ENCODE measurements at regions not wholly inside any gene's neighbourhood (a gene's known extent, or its start where the extent isn't known, plus 50 kb on each side); places are given as distances from the start of the nearest gene placed in this dataset.

DNA sequence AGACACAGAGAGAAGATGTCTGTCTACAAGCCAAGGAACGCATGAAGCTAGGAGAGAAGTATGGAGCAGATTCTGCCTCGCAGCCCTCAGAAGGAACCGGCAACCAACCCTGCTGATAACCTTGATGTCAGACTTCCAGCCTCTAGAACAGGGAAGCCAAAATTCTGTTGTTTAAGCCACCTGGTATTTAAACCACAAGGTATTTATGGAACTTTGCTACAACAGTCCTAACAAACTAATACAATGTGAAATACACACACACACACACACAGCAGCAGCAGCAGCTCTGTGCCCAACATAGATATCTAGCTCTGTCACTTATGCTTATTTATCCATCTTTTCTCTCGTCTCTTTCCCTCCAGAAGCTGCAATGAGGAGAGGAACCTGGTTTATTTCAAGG lies 400.0 kb downstream of the ETS1 start:
- peak; percentile 55 for DNase-seq

DNA sequence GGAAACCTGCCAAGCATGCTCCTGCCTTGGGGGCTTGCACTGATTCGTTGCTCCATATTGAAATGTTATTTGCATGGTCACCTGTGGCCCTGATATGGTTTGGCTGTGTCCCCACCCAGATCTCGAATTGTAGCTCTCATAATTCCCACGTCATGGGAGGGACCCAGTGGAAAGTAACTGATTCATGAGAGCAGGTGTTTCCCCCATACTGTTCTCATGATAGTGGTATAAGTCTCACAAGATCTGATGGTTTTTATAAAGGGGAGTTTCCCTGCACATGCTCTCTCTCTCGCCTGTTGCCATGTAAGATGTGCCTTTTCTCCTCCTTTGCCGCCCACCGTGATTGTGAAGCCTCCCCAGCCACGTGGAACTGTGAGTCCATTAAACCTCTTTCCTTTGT lies 402.4 kb downstream of the ETS1 start:
- DNase-seq: no peak

DNA sequence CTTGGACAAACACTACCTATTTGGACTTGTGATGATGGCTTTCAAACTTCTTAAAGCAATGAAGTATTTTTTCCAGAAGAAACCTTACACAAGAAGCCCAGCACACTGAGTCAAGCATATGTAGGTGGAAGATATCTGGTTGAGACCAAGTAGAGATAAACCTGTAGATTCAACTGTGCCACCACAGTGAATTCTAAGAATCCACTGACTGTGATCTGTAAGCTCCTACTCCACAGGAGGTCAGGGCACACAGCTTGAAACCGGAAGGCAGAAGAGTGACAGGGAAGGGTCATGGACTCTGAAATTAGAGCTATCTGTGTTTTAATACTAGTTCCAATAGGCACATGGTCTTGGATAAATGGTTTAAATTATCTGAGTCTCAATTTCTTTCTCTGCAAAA lies 404.5 kb downstream of the ETS1 start:
- DNase-seq: no peak

DNA sequence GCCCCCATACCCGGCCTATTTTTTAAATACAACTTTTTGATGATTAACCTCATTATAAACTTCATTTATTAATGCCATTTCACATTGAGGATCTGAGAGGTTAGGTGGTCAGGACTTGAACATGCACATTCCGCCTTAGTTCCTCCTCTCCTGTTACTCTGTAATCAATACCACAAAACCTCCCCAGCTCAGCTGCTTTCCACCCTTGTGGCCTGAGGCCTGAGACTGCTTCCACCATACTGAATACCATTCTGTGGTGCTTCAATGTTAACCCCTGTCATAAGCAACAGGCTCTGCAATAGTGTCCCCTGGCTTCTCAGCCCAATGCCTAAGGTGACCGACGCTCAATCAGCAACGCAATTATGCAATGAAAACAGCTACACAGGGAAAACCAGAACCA lies 405.4 kb downstream of the ETS1 start:
- no peak for DNase-seq

DNA sequence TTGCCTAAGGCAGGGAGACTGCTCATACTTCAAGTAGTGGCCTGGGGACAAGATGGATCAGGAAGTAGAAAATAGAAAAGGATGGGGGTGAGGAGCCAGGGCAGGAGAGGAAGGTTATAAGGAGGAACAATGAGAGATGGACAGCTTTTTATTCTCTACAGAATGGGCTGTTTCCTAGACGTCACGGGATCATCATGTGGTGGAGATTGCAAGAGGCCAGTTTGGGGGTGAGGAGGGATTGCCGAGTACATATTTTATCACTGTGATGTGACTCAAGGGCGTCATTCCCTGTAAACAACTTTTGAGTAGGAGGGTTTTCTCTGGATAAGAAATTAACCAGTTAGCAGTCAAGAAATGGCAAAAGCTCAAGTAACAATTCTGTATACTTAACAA lies 406.3 kb downstream of the ETS1 start:
- no peak for DNase-seq

DNA sequence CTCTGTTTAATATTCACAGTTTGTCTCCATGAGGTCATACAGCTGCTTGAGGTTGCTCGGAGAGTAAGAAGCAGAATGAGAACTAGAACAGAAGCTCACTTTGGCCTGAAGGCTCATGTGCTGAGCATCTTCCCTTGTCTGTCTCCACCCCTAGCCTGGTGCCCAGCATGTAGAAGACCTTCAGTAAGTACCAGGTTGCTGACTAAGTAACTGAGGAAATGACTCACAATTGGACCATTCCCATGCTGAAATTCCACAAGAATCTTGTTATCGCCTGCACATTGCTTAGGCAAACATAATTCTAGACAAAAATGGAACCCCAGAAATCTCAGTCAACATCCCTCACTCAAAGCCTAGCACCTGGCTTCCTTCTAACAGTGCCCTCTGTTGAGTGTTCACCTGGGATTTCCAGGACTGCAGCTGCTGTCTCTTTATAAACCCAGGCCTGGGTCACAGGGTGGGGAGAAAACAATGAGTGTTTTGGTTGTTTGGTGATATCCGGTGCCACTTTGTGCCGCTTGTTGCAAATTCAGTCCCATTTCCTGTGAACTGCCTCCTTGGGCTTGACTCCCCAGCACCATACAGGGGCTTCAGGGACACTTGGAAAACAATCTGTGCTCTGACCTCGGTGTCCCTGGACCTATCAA lies 406.8 kb downstream of the ETS1 start:
- peak; percentile 94 for DNase-seq

DNA sequence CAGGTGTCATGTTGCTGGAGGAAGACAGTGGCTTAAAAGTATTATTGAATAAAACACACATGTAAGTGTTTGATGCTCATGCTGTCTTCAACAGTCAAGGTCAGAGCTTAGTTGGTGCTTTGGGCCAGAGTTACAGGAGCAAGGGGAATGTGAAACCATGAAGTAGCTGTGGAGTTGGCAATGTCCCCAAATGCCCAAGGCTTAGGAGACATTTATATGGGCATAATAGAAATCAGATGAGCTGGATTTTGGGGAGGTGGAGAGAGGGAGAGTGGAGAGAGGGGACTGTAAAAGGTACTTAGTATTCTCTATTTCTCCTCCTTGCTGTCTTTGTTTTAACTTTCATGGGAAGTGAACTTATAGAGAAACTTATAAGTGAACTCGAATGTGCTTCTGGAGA lies 407.8 kb downstream of the ETS1 start:
- DNase-seq: no peak

DNA sequence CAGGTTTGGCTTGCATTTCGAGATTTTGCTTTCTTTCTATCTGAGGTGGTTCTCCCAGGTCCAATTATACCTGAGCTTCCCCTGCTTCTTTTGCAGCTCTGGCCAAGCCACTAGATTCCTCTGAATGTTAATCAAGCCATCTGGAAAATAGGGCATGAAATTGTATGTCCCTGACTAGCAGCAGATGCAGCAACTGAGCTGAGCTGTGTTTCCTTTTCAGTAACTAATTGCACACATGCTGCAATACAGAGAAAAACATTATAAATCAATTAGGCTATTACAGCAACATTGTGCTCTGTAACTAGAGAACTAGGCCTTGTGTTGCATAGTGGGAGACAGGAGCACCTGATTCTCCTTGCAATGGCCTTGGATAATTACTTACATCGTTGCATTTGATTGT lies 408.3 kb downstream of the ETS1 start:
- no peak for DNase-seq

DNA sequence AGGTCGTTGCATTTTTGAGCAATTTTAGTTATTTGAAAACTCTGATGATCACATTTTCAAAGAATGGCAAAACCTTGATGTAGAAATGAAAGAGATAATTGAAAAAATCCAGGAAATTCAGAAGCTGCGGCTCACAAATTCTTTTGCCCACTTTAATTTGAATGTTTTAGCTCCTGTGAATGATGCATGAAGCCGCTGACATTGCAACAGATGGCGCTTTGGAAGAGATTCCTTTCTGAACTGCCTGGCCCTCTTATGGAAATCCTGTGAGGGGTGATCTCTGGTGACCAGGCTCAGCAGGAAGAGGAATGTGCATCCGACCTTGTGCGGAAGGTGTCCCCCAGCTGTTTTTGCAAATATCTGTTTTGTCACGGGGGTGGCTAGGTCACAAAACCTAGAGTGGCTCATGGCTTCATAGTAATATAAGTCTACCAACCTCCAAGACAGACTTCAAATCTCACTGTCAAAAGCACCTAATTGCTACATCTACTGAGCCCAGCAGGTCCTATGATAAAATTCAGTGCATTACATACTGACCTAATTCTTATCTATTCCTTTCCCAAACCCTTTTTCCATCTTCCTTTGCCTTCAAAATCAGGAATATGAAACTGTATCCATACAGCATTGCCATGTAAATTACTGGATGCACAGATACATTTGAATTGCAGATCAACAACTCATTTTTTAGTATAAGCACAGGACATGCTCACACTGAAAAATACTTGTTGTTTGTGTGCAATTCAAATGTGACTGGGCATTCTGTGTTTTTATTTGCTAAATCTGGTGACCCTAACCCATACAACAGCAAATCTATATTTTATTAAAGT lies 412.7 kb downstream of the ETS1 start:
- DNase-seq: peak; percentile 94

DNA sequence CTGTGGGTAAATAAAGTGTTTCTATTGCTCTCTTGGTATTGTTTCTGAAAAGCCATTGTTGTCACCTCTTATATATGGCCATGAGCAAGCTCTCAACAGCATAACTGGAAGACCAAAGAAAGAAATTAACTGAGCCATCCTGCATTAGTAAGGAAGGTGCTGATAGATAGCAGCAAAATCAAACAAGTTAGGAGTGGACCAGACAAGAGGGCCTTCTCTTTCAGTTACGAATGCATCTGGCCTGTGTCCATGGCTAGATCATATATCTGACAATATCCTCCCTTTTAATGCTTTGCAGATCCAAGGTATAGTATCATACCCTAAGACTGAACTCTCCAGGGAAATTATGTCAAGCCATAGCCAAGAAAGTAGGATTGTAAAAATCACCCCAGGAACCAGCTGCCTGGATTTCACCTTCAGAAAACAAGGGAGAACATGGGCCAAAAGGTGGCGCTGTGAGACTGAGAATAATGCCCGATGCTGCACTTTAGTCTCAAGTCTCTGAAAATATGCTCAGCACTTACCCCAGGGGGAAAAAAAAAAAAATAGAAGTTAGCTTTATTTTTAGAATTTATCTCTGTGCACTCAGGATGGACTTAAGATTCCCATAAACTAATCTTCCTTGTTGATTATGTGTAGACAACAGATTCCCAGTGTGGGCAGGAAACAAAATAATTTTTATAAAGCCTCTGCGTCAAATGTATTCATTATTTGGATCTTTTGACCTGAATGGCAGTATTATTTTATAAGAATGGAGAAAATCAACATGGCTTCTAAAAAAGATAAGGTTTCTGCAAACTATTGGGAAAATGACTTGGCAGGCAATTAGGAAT lies 415.1 kb downstream of the ETS1 start:
- DNase-seq: peak; percentile 87

DNA sequence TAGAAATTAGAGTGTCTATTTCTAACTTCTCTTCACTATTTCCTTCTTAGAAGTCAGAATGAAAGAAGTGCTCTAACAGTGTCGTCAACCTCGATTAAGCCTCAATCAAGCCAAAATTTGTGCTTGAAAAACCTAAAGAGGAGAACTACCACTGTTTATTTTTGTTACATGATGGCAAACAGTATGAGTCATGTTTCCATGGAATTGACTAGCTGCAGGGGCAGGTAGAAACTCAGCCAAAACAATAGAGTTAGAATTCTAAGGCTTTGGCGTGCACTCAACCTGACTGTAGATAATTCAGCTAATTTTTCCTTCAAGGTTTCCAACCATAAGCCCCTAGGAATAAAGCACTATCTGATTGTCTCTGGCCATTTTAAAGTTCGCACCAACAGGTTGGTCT lies 415.9 kb downstream of the ETS1 start:
- no peak for DNase-seq

DNA sequence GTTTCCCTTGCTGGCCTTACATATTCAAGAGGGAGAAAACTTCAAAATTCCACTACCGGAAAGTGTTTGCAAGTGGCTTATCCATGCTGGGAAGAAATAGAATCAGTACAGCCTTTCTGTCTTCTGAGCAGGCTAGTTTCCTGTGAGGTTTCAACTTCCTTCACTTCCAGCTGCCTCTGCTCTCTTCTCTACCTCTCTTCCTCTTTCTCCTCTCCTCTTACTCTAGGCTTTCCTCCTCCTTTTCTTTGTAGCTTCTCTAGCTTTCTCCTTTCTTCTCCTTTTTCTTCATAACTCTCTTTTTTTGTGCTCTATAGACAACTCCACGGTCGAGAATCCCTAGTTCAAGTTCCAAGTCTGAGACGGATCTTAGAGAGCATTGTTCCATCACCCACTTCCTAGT lies 421.8 kb downstream of the ETS1 start:
- no peak for DNase-seq

DNA sequence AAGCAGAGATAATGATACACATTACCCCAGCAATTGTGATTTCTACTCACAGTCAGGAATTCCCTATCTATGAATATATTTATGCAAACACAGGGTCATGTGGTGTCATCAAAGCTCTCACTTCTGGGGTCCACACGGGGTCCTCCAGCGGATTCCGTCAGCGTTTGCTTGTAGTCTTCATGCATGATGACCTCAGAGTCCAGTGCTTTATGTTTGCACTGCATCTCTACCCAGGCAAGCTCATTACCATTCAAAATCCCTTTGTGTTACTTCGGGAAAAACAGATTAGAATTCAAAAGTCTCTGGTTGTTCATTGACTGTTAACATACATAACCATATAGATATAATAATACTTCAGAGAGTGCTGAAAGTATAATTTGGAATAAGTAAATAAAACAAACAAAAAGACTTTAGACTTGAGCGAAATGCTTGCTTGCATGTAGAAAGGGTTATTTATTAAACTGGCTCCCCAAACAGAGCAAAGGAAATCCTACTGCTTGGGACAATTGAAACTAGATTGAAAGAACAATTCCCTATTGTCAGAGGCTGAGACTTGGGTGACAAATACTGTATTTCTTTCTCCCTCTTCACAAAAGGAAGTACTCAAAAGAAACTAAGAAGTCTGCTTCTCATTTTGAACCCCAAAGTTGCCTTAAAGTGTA lies 423.1 kb downstream of the ETS1 start:
- DNase-seq: no peak

DNA sequence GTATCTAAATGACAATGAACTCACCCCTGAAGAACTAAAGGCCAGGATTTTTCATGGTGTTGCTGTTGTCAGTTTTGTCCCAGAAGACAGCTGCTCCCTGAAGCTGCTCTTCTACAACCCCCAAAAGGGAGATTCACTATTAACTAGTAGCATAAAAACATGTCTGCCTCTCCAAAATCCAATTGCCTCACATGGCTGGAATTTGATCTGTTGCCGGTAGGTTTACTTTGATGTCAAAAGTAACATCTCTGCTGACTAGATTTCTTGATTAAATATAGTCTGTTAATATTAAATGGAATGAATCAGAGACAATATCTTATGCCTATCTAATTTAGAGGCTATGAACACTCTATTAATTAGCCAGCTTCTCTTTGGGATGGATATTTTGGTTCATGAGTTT lies 425.4 kb downstream of the ETS1 start:
- DNase-seq: no peak

DNA sequence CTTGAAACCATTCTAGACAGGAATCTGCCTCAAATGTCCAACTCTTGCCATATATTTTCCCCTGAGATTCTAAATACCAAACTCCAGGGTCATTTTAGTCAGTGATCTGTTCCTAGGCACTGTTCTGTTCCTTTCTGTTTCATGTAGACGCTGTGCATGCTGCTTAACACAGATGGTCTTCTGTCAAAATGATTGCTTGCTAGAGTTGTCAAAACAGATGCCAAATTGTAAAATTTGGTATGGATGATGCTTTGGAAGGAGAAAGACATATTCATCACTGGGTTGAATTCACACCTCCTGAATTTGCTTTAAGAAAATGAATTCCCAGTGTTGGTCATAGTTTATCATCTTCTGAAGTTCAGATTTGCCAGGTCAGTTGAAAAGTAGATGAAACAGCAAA lies 425.9 kb downstream of the ETS1 start:
- DNase-seq: no peak

DNA sequence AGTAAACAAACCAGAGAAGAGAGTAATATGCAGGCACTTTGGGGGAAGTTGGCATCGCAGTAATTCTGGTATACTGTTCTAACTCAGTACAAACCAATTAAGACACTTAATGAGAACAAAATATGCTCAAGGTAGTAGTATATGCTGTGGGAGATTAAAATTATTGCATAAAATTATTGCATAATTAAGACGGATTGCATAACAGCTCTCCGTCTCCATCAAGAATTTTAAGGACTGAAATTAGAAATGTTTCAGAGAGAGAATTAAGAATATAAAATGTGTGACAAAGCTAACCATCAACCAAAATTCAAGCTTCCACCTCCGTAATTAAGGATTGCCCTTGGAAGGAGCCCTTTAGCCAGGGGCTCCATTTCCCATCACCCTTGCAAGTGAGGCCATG lies 428.5 kb downstream of the ETS1 start:
- no peak for DNase-seq

DNA sequence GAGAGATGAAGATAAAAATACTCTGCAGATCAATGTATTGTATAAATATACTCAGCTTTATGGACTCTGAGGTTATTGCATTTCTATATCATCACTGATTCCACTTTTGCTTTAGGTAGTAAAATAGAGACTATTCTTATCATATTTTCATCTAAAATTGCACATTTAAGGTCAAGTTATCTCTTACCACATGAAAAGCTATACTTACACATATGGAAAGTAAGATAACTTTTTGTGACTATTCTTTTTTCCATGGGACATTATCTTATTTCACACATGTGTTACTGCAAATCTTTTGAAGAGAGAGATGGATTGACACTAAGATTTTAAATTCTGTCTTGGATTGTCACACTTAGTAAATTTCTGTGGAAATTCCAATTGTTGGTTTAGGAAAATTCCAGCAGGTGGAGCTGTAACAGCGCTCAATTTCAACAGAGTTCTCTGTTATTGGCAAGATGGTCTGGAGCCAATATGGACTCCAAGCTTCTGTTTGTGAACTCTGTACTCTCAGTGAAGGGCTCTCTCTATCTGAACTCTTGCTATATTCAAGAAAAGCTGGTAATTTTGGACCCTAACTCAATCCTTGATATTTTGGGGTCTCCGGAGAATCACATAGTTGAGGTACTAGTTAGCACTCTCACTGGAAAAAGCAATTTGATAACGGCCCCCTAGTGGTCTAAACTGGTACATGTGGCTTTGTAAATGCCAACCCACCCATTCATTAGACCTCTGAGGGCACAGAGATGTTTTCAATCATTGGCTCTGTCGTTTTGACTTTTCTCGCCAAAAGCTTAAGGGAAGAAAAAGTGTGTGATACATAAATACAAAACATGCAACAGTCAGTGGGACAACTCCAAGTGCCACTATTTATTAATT lies 429.7 kb downstream of the ETS1 start:
- peak; percentile 78 for DNase-seq

DNA sequence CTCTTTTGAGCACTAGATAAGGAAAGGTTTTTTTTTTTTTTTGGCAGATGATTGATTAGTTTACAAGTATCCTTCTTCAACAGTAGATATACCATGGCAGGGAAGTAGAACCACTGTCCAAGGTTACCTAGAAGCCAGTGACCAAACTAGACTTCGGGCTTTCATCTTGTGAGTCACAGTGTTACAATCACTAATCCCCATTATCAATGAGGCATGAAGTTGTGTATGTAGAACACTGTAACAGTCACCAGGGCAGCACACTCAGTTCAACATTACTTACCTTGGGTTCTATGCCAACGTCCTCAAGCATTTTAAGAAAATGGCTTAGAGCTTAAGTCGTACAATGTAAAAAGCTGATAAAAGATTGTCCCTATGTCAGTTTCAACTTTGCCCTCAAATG lies 430.9 kb downstream of the ETS1 start:
- no peak for DNase-seq

DNA sequence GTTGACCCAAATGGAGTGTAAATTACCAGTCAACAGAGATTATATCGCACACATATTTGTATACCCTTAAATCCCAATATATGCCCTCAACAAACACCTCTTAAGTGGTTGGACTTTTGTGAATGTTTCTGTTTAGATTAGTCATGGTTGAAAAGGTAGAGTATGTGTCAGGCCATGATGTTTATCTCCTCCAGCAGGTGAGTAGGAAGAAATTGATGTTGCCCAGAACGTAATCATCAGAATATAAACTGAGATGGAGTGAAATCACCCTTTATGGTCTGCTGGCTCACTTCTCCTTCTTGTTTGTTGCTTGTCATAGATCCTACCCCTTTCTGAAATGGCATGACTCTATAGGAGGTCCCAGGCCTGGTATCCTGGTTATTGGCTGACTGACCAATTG lies 431.8 kb downstream of the ETS1 start:
- no peak for DNase-seq

DNA sequence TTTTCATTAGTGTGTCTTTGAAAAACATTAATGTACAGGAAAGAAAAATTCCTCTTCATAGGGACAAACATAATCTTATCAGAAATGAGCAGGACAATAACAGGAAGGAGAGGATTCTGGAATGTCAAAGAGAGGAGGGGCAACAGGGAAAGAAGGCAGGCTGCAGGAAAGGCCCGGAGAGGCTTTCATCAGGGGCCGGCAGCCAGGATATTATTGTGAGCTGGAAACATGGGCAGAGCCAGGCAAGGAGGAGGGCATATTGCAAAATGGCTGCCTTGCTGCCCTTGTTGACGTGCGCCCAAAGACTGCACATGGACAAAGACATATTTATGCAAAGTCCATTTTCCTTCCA lies 433.7 kb downstream of the ETS1 start:
- no peak for DNase-seq

DNA sequence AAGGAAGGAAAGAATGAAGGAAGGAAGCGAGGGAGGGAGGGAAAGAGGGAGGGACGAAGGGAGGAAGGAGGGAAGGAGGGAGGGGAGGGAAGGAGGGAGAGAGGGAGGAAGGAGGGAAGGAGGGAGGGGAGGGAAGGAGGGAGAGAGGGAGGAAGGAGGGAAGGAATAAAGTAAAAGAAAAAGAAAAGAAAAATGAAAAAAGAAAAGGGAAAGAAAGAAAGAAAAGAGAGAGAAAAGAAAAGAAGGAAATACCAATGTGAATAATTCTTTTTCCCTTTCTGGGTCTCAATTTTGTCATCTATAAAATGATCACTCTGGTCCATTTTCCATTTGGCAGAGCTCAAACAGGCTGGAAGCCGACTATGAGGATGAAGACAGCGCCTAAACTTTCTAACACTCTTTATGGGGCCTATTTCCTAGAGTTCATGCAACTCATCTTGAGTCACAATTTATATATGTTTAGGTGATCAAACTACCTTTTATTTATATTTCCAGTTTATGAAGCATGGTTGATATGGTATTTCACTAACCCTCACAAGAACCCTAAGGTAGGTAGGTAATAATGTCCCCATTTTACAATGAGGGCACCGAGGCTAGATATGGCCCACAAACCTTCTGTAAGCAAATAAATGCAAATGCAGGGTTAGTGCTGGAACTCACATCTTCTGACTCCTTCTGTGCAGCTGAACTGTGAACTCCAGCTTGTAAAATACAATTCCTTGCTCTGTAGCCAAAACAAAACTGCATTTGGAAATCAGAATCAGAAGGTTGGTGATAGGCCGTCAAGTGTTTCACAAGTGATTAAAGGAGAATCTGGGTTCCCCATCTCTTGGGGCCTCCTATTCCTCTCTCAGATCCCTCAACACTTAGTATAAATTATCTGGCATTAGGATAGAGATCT lies 434.3 kb downstream of the ETS1 start:
- no peak for DNase-seq
